GM21526 (cell line): ENCODE measurements at regions not wholly inside any gene's neighbourhood (a gene's known extent, or its start where the extent isn't known, plus 50 kb on each side); places are given as distances from the start of the nearest gene placed in this dataset.

Experiments used
- ATAC-seq: cut with Tn5 transposase; IDR thresholded peaks from one replicate; pipeline ENCODE4 v1.9.1; 2021; ENCODE audit warnings: moderate library complexity; ENCODE audit not compliant: unreplicated experiment, low FRiP score

GRCh38 chr7:45501791-45502190 is 72.4 kb upstream of the ADCY1 start:
- ATAC-seq, result no peak

GRCh38 chr7:45506059-45506458 is 68.1 kb upstream of the ADCY1 start:
- ATAC-seq, result no peak

GRCh38 chr7:45509222-45509621 is 64.9 kb upstream of the ADCY1 start:
- ATAC-seq, result no peak

GRCh38 chr7:45511721-45512597 is 62.2 kb upstream of the ADCY1 start:
- no peak for ATAC-seq

- no peak for ATAC-seq
Observed at GRCh38 chr7:45514944-45515343, 59.2 kb upstream of the ADCY1 start.

GRCh38 chr7:45515346-45515745 is 58.8 kb upstream of the ADCY1 start:
- no peak for ATAC-seq
